H9 (cell line): ENCODE measurements at regions not wholly inside any gene's neighbourhood (a gene's known extent, or its start where the extent isn't known, plus 50 kb on each side); places are given as distances from the start of the nearest gene placed in this dataset.

Experiments used
- DNase-seq: peaks from one replicate; pipeline ENCODE4 v3.0.0-alpha.2; 2017
- H2AFZ ChIP-seq: one replicate; pipeline ENCODE4 v1.6.1; 2013; ENCODE audit warnings: mild to moderate bottlenecking, low read length, control low read depth, moderate library complexity
- H2AK5ac ChIP-seq: 2 replicates; pipeline ENCODE4 v1.6.1; 2013; ENCODE audit warnings: low read length, control low read depth, mixed read lengths; ENCODE audit not compliant: insufficient read length
- H2BK120ac ChIP-seq: one replicate; pipeline ENCODE4 v1.6.1; 2013; ENCODE audit warnings: low read depth, mild to moderate bottlenecking, low read length, control low read depth, inconsistent platforms; ENCODE audit not compliant: poor library complexity, severe bottlenecking
- H2BK12ac ChIP-seq: 2 replicates; pipeline ENCODE4 v1.6.1; 2013; ENCODE audit warnings: low read length, control low read depth, mixed read lengths, low read depth; ENCODE audit not compliant: insufficient read length
- H2BK15ac ChIP-seq: 2 replicates; pipeline ENCODE4 v1.6.1; 2013; ENCODE audit warnings: low read depth, low read length, control low read depth
- H2BK20ac ChIP-seq: one replicate; pipeline ENCODE4 v1.6.1; 2013; ENCODE audit warnings: low read depth, mild to moderate bottlenecking, low read length, control low read depth, inconsistent platforms; ENCODE audit not compliant: poor library complexity, severe bottlenecking
- H2BK5ac ChIP-seq: 2 replicates; pipeline ENCODE4 v1.6.1; 2013; ENCODE audit warnings: low read length, control low read depth, mixed read lengths; ENCODE audit not compliant: insufficient read length
- H3K14ac ChIP-seq: 2 replicates; pipeline ENCODE4 v1.6.1; 2013; ENCODE audit warnings: low read length, control low read depth; ENCODE audit not compliant: insufficient read depth
- H3K18ac ChIP-seq: 2 replicates; pipeline ENCODE4 v1.6.1; 2013; ENCODE audit warnings: low read depth, mild to moderate bottlenecking, mixed read lengths, low read length, control low read depth; ENCODE audit not compliant: insufficient read length
- H3K23ac ChIP-seq: 2 replicates; pipeline ENCODE4 v1.6.1; 2013; ENCODE audit warnings: low read length, control low read depth, mixed read lengths, low read depth; ENCODE audit not compliant: insufficient read length
- H3K23me2 ChIP-seq: 2 replicates; pipeline ENCODE4 v1.6.1; 2013; ENCODE audit warnings: low read depth, mild to moderate bottlenecking, mixed read lengths, low read length, control low read depth; ENCODE audit not compliant: insufficient read length, poor library complexity, severe bottlenecking
- H3K27ac ChIP-seq: 2 replicates; pipeline ENCODE4 v1.5.1; 2013; ENCODE audit warnings: low read length, control low read depth, mixed read lengths, low read depth; ENCODE audit not compliant: insufficient read length
- H3K27me3 ChIP-seq: 2 replicates; pipeline ENCODE4 v1.6.1; 2013; ENCODE audit warnings: low read length, control low read depth, inconsistent platforms; ENCODE audit not compliant: insufficient read depth
- H3K4ac ChIP-seq: 2 replicates; pipeline ENCODE4 v1.6.1; 2013; ENCODE audit warnings: low read depth, mild to moderate bottlenecking, control low read depth, inconsistent platforms, low read length, moderate library complexity
- H3K4me1 ChIP-seq: 2 replicates; pipeline ENCODE4 v1.6.1; 2013; ENCODE audit warnings: low read length, control low read depth, inconsistent platforms; ENCODE audit not compliant: insufficient read depth
- H3K4me2 ChIP-seq: 2 replicates; pipeline ENCODE4 v1.6.1; 2013; ENCODE audit warnings: low read length, control low read depth, mixed read lengths; ENCODE audit not compliant: insufficient read length, insufficient read depth
- H3K56ac ChIP-seq: 2 replicates; pipeline ENCODE4 v1.6.1; 2013; ENCODE audit warnings: low read depth, mild to moderate bottlenecking, mixed read lengths, low read length, control low read depth; ENCODE audit not compliant: insufficient read length
- H3K79me1 ChIP-seq: 2 replicates; pipeline ENCODE4 v1.6.1; 2013; ENCODE audit warnings: low read depth, mild to moderate bottlenecking, moderate library complexity, low read length, control low read depth, inconsistent platforms; ENCODE audit not compliant: insufficient read depth, poor library complexity, severe bottlenecking
- H3K79me2 ChIP-seq: 2 replicates; pipeline ENCODE4 v1.6.1; 2013; ENCODE audit warnings: low read length, control low read depth, inconsistent platforms; ENCODE audit not compliant: insufficient read depth
- H3K9ac ChIP-seq: 2 replicates; pipeline ENCODE4 v1.6.1; 2013; ENCODE audit warnings: low read length, control low read depth, mixed read lengths; ENCODE audit not compliant: insufficient read length; ENCODE audit errors: extremely low read depth
- H3K9me3 ChIP-seq: one replicate; pipeline ENCODE4 v1.6.1; 2013; ENCODE audit warnings: low read depth, low read length, inconsistent platforms; ENCODE audit not compliant: control insufficient read depth
- H3T11ph ChIP-seq: one replicate; pipeline ENCODE4 v1.6.1; 2013; ENCODE audit warnings: mild to moderate bottlenecking, low read length, control low read depth, inconsistent platforms
- H4K20me1 ChIP-seq: one replicate; pipeline ENCODE4 v1.6.1; 2013; ENCODE audit not compliant: control insufficient read depth, insufficient read length, insufficient read depth
- H4K5ac ChIP-seq: 2 replicates; pipeline ENCODE4 v1.6.1; 2013; ENCODE audit warnings: low read depth, mild to moderate bottlenecking, mixed read lengths, low read length, control low read depth; ENCODE audit not compliant: insufficient read length
- H4K8ac ChIP-seq: replicated peaks from 2 replicates; pipeline ENCODE4 v1.6.1; 2013; ENCODE audit warnings: low read length, control low read depth, mixed read lengths, low read depth; ENCODE audit not compliant: insufficient read length
- H4K91ac ChIP-seq: 2 replicates; pipeline ENCODE4 v1.6.1; 2013; ENCODE audit warnings: low read depth, mild to moderate bottlenecking, moderate library complexity, mixed read lengths, low read length, control low read depth; ENCODE audit not compliant: insufficient read length
- H3K27ac Mint-ChIP-seq, 3 experiments: 2 replicates in 2 of 3; 3 replicates in 1 of 3; pipeline ENCODE4 v1.8.0; 2020 to 2021; ENCODE audit warnings: mixed read lengths in 3 of 3, mild to moderate bottlenecking in 1 of 3, moderate library complexity in 1 of 3
- H3K27me3 Mint-ChIP-seq: 2 replicates; pipeline ENCODE4 v1.8.0; 2021; ENCODE audit warnings: low read depth, mild to moderate bottlenecking, moderate library complexity, mixed read lengths
- H3K36me3 Mint-ChIP-seq, 3 experiments: 2 replicates in 2 of 3; 3 replicates in 1 of 3; pipeline ENCODE4 v1.8.0; 2020 to 2021; ENCODE audit warnings: low read depth in 3 of 3, mixed read lengths in 3 of 3; ENCODE audit not compliant: insufficient read depth in 1 of 3
- H3K4me1 Mint-ChIP-seq, 2 experiments: 2 replicates each; pipeline ENCODE4 v1.8.0; 2020; ENCODE audit warnings: mixed read lengths in 2 of 2
- H3K4me3 Mint-ChIP-seq, 2 experiments: 2 replicates in 1 of 2; 3 replicates in 1 of 2; pipeline ENCODE4 v1.8.0; 2020 to 2021; ENCODE audit warnings: mild to moderate bottlenecking in 2 of 2, mixed read lengths in 2 of 2, moderate library complexity in 1 of 2
- H3K9me3 Mint-ChIP-seq, 2 experiments: 2 replicates in 1 of 2; 3 replicates in 1 of 2; pipeline ENCODE4 v1.8.0; 2020; ENCODE audit warnings: mild to moderate bottlenecking in 2 of 2, mixed read lengths in 2 of 2, moderate library complexity in 1 of 2
- CTCF ChIP-seq: fragments of 200-600 bp; sonication (generic); conservative IDR thresholded peaks from 3 replicates; pipeline ENCODE4 v1.8.0; 2021; ENCODE audit warnings: antibody characterized with exemption, mild to moderate bottlenecking
- WGBS: extraction: QIAGEN DNeasy Blood & Tissue Kit; methylation state at CpG from one replicate; pipeline ENCODE4 v1.1.7; 2013; ENCODE audit warnings: missing lambda C conversion rate, low lambda C conversion rate, mixed read lengths; ENCODE audit not compliant: insufficient read length; ENCODE audit errors: extremely low coverage; 5-methylcytosine and 5-hydroxymethylcytosine counted together

GRCh38 chr9:10867194-10867593 is 254.4 kb upstream of the PTPRD start:
- no peak overlapping the region for H2BK5ac ChIP-seq
- H2BK20ac ChIP-seq, result no peak overlapping the region
- H3K9me3 Mint-ChIP-seq, result peaks cover 13% of the 10 kb centered on the region in 2 experiments
- no peak overlapping the region for H3K14ac ChIP-seq
- H3K56ac ChIP-seq, result no peak overlapping the region
- no peak overlapping the region for H3K18ac ChIP-seq
- H4K5ac ChIP-seq, result no peak overlapping the region
- H3K23me2 ChIP-seq, result no peaks in the 10 kb centered on the region
- H2AFZ ChIP-seq, result no peak overlapping the region
- H4K91ac ChIP-seq, result no peak overlapping the region
- H2BK12ac ChIP-seq, result no peak overlapping the region
- no peak overlapping the region for H3K27ac Mint-ChIP-seq
- no peaks in the 10 kb centered on the region for H4K20me1 ChIP-seq
- no CpG with 5 or more reads among the region's 2 CpGs for WGBS
- H2AK5ac ChIP-seq, result no peak overlapping the region
- H3K4me2 ChIP-seq, result no peak overlapping the region
- no peak overlapping the region for H3T11ph ChIP-seq
- H3K4me1 ChIP-seq, result no peaks in the 10 kb centered on the region
- no peaks in the 10 kb centered on the region for H3K27me3 ChIP-seq
- peaks cover 8 to 9% of the 10 kb centered on the region in 2 experiments for H3K4me1 Mint-ChIP-seq
- no peaks in the 10 kb centered on the region for H3K27me3 Mint-ChIP-seq
- no peak overlapping the region for H3K4ac ChIP-seq
- H3K9ac ChIP-seq, result no peak overlapping the region
- no peaks in the 10 kb centered on the region for H3K79me1 ChIP-seq
- no peaks in the 10 kb centered on the region for H3K9me3 ChIP-seq
- H3K4me3 Mint-ChIP-seq, result no peak overlapping the region
- TF ChIP-seq CTCF, result no peak
- no peak overlapping the region for H3K27ac ChIP-seq
- DNase-seq, result no peak
- H3K79me2 ChIP-seq, result no peaks in the 10 kb centered on the region
- H2BK120ac ChIP-seq, result no peak overlapping the region
- peaks cover 7 to 15% (median 10%) of the 10 kb centered on the region in 3 experiments for H3K36me3 Mint-ChIP-seq
- H2BK15ac ChIP-seq, result no peak overlapping the region
- no peak overlapping the region for H4K8ac ChIP-seq
- H3K23ac ChIP-seq, result no peak overlapping the region
